NCI-H2196 (cell line): ENCODE measurements at regions not wholly inside any gene's neighbourhood (a gene's known extent, or its start where the extent isn't known, plus 50 kb on each side); places are given as distances from the start of the nearest gene placed in this dataset.
"Not testable (repeated sequence)": the region's sequence is repeated elsewhere in the genome, so short reads cannot be mapped to it uniquely, and the experiment has no call there.

Experiments
- DNase-seq: peaks from one replicate; lab custom pipeline; 2025; ENCODE audit not compliant: unreplicated experiment; lab: John Stamatoyannopoulos, UW

DNA sequence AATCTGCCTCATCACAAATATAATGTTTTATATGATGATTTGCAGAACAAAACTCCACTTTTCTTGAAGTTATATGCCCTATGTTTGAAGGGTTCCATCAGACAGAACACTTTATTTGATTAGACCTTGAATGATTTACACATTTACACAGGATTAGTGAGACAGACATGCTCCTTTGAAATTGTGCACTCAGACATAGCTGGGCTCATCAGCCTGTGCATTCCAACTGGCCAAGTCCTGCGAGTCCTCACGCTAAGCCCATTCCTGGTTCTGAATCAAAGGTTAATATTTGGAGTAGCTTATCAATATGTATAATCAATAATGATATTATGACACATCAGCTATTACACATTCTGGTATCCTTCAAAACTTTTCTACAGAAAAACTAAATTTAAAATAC lies 173.6 kb downstream of the MBL2 start:
- no peak for DNase-seq

DNA sequence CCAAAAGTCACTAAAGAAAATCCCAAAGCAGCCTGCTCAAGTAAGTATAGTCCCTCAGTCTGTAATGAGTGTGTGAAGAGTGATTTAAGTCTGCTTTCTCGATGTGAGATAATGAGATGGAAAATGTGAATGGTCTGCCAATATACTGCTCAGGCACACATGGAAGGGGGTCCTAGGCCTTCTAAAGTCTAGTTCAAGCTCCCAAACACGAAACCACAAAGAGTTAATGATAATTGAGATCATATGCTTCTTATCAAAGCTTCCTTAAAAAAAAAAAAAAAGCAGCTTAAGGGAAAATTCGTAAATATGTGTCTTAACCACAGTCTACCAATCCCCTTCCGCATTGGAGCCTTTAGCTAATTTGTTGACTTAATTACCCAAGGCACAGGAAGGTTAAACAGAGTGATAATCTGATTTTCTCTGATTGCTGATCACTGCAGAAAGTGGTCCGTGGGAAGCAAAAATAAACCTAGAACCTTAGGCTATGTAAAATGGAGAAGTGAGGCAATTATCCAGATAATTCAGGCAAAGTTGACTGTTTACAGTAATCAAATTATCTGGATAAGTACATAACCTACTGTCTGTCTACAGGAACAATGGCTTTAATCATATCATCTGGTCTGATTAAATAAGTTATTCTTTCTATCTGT lies 172.9 kb downstream of the MBL2 start:
- DNase-seq = no peak

DNA sequence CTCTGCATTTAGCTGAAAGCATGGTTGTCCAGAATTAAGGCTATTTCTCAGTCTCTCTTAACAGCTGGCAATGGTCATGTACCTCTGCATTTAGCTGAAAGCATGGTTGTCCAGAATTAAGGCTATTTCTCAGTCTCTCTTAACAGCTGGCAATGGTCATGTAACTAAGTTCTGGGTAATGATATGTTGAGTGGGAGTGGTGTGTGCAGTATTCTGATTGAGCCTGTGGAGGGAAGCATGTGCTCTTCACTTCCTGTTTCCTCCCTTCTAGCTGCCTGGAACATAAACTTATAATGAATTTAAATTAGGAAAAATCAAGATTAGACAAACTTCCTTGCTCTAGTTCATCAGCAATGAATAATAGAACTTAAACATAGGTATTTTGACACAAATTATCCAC lies 168.5 kb downstream of the MBL2 start:
- DNase-seq = not testable (repeated sequence)

DNA sequence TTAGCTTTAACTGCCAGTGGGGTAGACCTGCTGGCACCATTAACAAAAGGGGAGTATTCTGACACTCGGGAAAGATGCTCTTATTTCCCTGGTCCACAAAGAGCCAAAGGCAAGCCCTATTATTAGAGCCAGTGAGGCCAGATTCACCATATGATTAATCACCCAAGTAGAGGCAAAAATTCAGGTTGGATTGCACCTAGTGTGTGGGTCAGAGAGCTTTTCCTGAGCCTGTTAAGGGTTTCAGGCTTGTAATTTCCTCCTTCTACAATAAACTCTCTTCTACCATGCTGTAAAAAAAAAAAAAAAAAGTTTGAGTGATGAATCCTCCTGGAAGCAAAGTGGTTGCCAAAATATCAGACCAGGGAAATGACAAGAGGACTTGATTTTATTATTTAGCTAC lies 163.5 kb downstream of the MBL2 start:
- no peak for DNase-seq

DNA sequence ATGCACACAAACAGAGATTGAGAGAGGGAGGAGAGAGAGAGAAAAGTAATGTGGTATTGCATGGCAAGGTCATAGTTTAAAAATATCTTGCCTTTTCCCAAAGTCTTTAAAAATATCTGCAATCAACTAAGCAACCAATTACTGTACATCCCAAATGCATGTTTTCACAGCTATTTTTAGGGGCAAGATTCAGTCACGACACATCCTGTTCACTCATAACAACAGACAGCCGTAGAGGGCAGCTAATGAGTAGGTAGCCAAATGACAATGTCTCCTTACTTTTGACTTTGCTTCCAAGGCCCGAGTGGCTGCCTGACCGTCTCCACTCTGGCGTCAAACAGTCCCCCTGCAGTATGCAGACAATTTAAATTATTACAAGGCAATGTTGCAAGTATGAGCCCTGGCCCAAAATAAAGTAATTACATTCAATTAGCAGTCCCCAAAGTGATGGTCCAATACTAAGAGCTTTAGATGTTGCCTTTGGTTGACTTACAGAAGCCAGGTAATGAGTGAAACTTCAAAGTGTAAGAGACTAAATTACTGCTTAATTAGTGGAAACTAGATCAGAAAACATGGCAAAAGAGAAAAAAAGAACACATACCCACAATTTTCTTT lies 162.9 kb downstream of the MBL2 start:
- DNase-seq = no peak

DNA sequence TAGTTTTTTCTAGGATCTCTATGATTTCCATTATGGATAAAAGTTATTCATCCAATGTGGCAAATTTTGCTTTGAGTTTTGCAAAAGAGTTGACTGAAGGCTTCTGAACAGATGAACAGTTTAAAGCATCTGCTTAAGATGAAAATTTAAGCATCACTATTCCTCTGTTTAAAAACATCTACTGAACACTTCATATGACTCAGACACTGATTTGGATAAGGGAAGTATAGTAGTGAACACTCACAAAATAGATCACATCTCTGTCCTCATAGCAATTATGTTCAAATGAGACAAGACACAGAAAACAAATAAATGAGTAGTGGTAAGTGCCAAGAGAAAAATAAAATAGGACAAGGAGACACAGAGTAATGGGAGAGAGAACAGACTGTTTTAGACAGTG lies 157.3 kb downstream of the MBL2 start:
- no peak for DNase-seq

DNA sequence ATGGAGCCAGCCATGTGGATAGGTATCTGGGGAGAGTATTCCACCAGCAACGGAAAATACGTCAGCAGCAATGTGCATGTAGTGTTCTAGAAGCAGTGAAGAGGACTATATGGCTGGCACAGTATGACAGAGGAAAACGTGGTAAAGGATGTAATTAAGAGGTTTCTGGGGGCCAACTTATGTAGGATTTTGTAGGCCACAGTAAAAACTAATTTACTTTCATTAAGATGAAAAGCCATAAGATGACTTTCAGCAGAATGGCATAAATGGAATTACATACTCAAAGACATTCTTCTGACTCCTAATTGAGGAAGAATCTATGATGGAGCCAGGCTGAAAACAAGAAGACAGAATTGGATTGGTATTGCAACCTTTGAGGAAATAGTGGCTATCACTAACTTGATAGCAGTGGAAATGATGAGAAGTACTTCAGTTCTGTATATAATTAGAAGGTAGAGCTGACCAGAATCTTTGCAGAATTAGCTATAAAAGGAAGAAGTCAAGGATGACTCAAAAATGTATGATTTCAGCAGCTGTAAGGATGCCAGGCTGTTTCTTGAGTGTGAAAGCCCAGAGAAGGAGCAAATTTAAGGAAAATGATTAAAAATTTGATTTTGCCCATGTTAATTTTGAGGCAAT lies 156.7 kb downstream of the MBL2 start:
- no peak for DNase-seq

DNA sequence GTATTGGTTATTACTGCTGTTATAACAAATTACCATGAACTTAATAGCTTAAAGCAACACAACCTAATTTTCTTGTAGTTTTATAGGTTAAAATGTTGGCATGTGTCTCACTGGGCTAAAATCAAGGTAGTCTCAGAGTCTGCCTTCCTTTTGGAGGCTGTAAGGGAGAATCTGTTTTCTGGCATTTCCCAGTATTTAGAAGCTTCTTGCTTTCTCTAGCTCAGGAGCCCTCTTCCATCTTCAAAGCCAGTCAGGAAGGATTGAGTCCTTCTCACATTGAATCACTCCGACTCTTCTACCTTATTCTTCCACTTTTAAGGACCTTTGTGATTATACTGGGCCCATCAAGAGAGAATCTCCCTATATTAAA lies 156.2 kb downstream of the MBL2 start:
- DNase-seq = no peak

DNA sequence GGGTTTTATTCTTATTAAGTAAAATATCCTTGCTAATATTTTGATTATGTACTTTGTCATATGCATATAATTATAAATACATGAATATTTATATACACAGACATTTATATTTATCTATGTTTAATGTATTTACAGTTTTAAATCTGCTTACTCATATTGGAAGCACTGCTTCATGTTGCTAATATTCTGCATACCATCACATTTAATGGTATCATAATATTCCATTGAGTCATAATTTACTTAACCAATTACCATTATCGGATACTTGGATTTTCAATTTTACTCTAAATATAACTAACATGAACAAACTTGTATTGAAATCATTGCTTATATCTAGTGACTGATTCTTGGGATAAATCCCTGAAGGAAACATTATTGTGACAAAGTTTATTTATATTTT lies 155.2 kb downstream of the MBL2 start:
- no peak for DNase-seq

DNA sequence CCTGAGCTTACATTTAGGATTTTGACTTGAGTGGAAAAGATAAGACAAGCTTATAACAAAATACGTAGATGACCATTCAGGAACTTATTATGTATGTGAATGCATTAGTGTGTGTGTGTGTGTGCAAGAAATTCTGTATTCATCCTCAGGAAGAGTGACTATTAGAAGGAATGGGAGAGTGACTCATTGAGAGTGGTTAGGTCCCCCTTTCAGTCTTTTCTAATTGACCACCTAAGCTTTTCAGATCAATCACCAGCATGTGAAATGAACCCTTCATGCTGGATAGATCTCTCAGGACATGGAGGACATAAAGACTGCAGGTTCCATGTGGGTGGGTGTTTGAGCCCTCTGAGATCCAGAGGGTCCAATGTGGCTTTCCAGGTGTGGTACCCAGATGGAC lies 153.5 kb downstream of the MBL2 start:
- DNase-seq = no peak

DNA sequence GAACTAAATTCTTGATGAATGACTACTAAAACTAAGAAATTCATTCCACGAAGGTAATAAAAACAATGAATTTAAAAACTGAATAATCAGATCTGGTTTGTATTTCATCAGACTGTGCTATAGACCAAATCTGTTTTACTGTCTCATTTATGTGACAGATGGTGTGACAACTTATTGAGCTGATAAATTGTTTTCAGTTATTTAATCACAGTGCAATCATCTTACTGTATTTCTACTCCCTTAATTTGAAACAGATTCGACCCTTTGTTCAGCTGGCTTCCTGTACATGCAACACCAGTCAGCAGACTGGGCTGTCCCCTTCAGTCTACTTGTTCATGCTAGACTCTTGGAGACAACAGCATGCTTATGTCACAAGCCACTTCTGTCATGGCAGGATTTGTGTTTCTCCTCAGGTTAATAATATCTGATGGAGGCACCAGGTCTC lies 150.9 kb downstream of the MBL2 start:
- DNase-seq = no peak

DNA sequence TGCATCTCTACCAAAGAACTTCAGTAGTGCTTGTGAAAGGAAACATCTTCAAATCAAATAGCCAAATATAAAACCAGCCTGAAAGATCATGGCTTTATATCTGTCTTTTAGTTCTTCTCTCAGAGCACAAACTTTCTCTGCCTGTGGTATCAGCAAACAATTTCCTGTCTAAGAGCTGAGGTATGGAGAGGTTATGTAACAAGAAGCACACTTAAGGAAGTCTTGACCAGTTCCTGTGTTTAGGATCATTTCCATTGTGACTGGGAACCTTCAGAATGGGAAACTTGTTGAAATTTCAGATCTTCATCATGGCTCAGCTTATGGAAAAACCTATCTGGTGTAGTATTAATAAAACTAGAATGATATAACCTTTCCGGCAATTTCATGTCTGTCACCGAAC lies 148.8 kb downstream of the MBL2 start:
- DNase-seq = no peak

DNA sequence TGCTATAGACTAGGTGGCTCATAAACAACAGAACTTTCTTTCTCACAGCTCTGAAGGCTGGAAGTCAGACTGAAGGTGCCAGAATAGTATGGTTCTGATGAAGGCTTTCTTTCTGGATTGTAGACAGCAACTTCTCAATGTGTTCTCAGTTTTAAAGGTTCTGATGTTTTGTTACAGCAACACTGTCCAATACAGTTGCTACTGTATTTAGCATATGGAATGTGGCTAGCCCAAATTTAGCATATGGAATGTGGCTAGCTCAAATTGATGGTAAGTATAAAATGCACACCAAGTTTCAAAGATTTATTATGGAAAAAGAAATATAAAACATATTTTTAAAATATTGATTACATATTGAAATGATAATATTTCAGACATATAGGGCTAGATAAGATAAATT lies 145.3 kb downstream of the MBL2 start:
- DNase-seq = no peak

DNA sequence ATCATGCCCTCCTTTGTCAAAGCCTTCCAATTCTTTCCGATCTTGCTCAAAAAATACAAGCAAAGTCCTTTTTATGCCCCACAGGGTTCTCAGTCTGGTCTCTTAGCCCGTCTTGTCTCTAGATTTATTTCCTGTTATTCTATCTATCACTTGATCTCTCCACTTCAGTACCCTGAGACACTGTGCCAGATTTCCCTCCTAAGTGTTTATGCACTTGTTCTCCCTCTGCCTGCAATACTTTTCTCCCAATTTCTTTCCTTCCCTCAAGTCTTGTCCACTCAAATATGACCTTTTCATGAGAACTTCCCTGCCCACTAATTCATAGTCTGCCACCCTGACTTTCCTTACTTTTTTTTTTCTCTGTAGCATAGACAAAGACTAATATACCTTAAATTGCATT lies 141.4 kb downstream of the MBL2 start:
- DNase-seq = no peak

DNA sequence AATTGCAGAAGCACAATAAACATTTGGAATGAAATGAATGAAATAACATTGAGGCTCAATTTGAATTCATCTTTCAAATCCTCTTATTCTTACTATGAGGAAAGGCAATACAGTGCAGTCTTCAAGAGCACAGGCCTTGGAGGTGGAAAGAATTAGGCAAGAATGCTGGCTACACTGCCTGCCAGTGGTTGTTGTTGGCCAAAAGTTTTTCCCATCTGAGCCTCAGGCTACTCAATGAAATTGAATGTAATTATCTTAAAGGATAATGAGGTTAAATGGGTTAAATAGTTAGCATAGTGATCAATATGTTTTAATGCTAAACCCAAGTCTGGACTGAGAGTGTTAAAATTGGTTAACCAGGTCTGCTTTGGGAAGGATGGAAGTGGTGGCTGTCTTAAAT lies 140.9 kb downstream of the MBL2 start:
- no peak for DNase-seq

DNA sequence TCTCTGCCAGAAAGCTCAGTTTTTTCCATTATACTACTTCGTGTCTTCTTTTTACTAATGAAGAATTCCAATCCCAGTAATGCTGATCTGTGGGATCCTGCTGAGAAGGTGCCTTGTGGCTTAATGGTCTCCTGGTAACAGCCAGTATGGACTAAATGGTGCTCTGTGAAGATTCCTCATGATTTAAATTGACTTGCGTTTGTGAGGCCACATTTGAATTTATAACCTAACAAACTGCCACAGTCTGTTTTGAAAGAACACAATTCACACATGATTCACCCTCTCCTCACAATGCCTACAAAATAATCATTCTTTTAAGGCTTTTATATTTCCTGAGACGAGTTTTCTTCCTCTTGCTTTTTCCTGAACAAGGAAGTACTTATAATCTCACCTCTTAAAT lies 140.0 kb downstream of the MBL2 start:
- DNase-seq = no peak

DNA sequence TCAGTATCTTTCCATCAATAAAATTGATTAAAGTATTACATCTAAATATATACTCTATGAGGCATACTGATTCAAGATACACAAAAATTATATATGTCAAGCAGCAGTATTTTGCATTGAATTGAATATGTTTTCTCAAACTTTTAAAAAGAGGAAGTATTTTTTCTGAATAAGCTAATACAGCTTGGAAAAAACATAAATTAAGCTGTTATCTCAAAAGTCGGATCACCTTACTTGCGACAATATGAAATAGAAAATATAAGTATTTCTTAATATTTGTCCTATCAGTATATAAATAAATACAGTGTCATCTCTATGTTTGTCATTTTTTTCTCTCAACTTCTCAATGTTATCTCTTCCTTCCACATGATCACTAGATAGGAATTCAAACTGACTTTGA lies 139.3 kb downstream of the MBL2 start:
- no peak for DNase-seq

DNA sequence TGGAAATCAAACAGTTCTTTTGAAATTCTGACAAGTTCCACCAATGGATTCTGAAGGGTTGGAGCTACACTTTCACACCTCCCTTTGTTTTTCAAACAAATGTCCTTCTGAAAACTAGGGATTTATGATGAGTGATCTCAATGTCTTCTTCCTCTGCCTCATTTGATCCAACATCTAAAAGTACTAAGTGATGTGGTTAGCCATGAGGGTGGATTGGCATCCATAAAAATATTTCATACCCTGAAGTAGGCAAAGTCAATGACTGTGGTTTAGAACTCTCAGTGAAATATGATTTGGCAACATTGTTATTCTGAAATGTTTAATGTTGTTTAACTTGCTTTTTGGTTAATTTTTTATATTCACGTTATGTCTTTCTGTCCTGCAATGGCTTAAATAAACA lies 136.9 kb downstream of the MBL2 start:
- no peak for DNase-seq

DNA sequence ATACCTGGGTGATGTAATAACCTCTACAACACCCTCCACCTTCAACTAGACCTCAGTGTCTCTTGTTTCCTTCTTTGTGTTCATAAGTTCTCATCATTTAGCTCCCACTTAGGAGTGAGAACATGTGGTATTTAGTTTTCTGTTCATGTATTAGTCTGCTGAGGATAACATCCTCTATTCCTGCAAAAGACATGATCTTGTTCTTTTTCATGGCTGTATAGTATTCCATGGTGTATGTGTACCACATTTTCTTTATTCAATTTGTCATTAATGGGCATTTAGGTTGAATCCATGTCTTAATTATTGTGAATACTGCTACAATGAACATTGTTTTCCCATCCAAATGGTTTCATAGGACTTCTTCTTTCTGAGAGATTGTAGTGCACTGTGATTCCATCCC lies 135.7 kb downstream of the MBL2 start:
- no peak for DNase-seq

DNA sequence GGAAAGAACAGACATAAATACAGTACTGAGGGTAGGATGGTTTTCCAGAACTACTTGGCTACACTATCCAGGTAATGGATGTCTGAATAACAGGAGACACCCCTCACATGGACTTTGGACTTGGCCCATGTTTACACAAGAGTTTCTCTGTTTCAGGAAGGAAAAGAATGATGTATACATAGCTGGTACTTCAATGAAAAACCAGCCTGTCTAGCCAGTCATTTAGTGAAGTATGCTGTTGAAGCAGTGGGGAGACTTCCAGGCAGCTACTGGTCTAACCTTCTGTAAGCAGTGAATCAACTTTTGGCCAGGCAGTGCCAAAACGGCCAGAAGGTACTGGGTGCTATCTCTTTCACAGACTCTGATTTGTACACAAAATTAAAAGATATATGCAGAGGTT lies 135.0 kb downstream of the MBL2 start:
- no peak for DNase-seq

DNA sequence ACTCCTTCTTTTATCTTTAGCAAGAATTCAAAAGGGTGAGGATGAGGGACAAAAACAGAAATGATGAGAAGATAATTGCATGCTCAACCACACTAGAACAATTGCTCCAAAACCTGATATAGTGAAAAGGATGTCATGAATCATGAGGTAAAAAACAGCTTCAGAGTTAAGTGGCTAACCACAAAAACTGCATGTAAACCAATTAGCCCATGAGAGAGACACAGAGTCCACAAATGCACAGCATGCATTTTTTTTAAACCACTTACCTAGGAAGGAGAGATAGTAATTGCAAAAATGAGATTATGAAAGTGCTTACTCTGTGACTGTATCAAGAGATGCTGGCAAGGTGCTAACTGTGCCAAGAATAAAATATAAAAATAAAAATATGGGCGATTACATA lies 132.9 kb downstream of the MBL2 start:
- no peak for DNase-seq

DNA sequence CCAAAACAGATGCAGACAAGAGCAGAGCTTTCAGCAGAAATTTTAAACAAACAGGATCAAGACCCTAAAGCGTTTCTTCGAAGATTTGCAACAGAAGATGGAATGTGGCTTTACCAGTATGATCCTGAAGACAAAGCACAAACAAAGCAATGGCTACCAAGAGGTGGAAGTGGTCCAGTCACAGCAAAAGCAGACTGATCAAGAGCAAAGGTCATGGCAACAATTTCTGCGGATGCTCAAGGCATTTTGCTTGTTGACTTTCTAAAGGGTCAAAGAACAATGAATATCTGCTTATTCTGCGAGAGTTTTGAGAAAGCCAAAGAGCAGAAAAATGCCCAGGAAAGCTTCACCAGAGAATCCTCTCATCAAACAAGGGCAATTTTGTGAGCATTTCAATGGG lies 130.4 kb downstream of the MBL2 start:
- no peak for DNase-seq
